Central memory CD4-positive, alpha-beta T cell (primary cell): ENCODE measurements at regions not wholly inside any gene's neighbourhood (a gene's known extent, or its start where the extent isn't known, plus 50 kb on each side); places are given as distances from the start of the nearest gene placed in this dataset.

Experiments
- DNase-seq: peaks from one replicate; pipeline ENCODE4 v3.0.0; 2022

DNA sequence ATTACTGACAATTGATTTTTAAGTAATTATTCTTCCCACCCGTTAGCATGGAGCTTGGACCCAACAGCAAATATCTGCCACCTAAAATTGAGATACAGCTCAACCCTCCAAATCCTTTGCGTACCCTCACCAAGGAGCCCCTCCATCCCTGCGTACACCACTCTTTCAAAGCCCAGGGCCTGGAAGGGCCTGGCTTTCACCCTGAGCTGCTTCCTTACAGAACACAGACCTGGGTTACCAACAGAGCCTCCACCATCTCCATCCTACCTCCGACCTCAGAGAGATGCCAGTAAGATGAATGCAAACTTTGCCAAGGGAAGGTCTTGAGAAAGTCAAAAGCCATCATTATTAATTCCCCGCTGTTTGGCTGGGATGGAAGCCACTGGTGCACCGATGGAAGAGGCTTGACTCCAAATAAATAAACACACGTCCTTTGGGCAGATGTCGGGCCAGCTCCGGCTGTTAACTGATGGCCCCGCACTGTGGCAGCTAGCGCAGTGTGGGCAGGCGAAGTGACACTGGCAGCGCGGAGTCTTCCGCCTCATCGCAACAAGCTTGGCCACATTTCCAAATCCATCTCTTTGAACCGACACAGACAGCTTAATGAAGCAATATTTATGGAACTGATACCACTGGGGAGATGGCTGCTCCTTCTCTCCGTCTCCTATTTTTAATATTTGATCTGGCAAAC is 150.2 kb upstream of the VSTM2B start:
- DNase-seq, result no peak

DNA sequence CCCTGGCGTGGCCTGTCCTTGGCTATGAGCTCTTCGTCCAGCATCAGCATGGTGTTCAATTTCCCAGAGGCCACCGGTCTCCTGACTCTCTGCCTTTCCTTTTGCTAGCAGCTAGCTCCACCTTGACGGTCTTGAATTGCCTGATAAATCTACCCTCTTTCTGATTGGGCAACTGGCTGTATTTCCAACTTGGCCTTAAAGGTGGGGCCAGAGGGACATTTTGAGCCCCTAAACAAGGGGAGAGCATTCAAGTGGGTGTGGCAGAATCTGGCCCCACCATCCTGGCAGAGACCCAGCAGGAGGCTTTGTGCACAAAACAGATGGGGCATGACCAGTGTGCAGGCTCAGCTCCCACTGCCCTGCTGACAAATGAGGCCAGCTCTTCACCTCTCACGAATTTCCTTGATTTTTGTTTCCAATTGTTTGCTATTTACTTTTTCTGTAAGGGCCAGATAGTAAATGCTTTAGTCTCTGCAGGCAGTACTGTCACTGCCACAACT is 148.9 kb upstream of the VSTM2B start:
- no peak for DNase-seq

DNA sequence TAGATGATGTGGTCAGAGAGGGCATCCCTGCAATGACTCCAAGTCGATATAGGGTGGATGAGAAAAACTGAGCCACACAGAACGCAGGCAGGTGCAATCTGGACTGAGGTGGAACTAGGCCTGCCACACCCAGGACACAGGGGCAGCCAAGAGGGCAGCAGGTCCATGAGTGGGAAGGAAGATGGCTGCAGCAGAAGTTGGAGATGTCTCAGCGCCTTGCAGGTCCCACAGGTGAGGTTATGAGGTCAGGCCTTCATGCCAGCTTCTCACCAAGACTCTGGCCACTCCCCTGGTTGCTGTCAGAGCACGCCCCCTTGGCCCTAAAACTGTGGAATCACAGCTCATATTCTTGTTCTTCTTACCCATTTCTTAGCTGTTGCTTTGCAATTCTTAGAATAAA is 147.7 kb upstream of the VSTM2B start:
- no peak for DNase-seq

DNA sequence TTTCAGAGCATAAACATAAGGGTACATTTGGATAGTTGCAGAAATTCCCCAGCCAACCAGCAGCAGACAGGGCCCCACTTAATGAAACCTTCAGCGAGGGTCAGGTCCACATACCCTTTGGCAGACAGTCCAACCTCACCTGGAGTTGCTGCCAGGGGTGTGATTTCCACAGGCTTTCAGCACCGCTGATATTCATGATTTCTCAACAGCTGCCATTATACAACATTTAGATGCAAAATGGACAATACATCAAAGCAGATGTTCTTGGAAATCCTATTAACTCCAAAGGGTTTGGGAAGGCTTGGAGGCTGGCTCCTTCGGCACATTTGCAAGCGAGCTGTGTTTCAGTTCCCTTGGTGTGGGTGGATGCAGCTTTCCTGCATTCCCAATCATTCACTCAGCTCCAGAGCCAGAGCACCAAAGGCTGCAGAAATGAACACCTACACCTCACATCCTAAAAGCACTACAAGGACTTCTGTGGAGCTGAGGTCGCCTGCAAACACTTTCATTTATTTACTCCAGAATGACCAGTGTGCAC is 147.2 kb upstream of the VSTM2B start:
- DNase-seq, result no peak

DNA sequence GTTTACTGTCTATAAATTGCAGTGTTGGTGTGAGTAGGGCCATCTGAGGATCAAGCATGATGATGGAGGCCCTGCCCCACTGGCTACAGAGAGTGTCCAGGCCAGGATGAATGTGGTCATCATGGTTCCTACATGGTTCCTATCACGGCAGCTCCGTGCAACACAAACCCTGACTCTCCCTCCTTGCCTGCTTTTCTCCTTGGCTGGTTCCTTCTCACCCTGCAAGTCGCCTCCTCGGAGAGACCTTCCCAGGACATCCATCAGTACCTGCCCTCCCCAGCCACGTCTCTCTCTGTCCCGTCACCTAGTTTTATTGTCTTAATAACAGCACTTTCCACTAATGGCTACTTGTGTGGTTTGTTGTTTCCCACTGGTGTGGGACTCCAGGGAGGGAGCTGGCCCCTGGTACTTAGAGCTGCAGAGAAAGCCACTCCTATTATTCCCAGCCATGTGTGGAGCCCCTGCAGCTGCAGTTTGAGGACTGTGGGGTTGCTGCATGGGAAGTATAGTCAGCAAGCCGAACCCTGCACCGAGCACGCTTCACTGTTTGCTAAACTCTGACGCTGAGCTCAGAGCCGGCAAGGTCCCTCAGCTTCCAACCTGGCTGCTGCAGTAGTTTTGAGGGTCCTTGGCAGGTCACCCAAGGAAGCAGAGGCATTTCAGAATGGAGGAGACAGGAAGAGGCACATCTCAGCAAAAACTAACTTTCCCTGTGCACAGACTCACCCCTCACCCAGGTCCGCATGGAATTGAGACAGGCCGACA is 146.4 kb upstream of the VSTM2B start:
- DNase-seq, result no peak

DNA sequence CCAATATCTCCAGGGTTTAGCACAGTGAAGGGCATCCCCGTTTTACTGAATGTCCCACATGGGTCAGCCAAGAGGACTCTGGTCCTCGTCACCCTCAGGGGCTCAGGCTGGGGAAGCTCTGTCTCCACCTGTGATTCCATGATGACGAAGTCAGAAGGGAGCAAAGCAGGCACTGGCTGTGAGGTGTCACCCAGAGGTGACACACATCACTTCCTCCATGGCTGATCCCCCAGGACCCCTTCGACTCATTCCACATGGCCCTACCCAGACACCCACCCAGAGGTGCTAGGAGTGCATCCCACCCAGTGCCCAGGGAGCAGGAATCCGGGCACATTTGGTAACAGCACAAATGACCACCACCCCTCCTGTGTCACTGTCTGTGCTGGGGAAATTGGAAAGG is 145.2 kb upstream of the VSTM2B start:
- DNase-seq, result no peak

DNA sequence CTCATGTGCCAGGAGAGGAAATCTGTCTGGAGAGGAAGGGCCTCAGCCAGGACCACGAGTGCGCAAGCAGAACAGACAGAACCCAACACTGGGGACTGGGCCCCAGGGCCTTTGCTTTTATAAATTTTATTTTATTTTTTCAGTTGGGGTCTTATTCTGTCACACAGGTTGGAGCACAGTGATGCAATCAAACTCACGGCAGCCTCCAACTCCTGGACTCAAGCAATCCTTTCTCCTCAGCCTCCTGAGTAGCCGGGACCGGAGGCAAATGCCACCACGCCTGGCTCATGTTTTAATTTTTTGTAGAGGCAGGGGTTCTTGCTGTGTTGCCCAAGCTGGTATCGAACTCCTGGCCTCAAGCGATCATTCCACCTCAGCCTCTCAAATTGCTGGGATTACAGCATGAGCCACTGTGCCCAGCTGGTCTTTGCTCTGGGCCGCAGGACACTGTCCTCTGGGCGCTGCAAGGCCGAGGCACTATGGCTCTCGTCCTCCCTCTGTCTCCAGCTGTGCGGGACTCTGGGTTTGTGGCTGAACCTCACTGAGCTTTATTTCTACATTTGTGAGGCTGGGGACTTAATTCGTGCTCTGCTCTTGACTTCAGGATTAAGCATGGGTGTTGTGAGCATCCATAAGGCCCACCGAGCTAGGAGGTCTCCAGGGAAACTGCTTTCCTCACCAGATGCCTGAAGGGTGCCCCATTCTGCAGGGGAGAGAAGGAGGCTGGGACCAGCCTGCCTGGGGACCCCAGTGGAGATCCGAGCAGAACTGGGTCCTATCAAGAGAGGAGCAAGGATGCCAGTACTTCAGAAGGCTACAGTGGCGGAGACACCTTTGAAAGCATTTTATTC is 144.2 kb upstream of the VSTM2B start:
- DNase-seq, result no peak

DNA sequence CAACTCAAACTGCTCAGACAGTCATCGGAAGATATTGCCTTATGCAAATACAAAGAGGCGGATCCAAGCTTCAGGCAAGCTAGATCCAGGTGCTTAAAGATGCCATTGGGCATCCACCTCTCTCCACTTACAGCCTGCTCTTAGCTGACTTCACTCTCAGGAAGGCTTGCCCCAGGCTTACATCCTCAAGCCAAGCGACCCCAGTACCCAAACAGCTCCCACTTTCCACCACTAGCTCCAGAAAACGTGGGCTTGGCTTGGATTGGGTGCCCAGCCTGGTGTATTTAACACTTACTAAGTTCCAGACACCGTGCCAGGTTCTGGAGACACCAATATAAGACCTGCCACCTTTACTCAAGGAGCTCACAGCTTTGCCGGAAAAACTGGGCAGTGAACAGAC is 142.1 kb upstream of the VSTM2B start:
- DNase-seq, result no peak

DNA sequence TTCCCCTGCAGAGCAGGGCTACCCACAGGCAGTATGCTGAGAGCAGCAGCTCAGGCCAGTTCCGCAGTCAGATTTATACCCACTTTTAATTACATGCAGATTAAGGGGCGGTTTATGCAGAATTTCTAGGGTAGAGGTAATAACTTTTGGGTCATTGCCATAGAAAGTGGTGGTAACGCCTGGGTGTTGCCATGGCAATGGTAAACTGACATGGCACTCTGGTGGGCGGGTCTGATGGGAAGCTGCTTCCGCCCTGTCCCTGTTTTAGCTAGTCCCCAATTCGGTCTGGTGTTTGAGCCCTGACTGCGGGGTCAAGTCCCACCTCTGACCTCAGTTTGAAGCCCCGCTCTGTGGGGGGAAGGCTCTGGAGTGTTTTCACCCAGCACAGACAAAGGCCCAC is 141.1 kb upstream of the VSTM2B start:
- DNase-seq, result no peak

DNA sequence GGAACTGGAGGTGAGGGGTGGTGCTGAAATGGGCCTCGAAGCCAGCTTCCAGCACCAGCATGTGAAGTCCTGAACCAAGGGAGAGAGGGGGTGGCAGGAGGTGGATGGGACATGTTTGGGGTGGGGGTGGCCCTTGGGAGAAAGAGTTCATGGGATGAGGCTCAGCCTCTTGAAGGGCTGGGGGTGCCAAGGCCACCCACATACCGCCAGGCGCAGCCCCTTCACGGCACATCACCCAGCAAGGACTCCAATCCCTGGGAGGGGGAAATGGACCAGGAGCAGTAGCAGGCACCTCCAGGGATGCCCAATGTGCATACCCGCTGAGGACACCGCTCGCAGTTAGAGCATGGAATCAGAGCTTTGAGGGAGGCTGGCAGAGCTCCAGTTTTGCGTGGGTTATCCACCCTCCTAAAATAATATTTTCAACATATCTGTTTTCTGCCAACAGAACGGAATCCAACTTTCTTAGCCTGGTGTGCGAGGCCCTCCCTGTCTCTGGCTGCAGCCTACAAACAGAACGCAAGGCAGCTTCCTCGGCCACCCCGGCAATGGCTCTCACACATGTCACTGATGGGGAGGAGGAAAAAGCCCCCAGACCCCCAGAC is 140.5 kb upstream of the VSTM2B start:
- DNase-seq, result no peak

DNA sequence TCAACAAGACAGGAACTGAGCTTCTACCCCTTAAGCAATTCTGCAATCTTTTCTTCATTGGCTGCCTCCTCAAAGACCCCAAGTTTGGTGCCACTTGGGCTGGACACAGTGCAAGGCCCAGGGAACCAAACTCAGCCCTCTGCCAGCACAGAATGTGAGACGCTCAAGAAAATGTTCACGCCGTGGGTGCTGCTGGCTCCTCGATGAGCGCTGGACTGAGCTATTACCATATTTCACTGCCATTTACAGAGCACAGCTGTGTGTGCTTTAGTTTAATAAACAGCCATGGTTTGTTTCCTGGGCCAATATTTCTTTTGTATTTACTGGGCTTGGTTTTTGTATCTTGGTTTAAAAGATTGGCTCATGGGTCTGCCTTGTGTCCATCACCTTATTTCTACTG is 138.8 kb upstream of the VSTM2B start:
- DNase-seq, result no peak

DNA sequence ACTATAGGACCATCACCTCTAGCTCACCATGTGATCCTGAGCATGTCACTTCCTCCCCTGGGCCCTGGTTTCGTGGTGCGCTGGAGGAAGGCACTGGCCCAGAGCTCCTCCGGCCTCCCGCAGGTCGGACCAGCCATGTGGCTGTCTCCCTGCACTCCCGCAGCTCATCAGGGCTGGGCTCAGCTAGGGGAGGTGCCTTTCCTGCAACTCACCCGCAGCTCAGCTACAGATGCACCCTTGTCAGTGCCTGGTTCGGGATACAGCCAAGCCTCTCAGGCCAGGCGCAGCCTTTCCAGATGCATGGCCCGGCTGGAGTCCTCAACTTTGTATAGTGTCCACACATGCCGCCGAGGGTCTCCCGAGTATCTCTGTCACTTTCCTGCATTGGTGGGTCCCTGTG is 138.2 kb upstream of the VSTM2B start:
- DNase-seq, result no peak

DNA sequence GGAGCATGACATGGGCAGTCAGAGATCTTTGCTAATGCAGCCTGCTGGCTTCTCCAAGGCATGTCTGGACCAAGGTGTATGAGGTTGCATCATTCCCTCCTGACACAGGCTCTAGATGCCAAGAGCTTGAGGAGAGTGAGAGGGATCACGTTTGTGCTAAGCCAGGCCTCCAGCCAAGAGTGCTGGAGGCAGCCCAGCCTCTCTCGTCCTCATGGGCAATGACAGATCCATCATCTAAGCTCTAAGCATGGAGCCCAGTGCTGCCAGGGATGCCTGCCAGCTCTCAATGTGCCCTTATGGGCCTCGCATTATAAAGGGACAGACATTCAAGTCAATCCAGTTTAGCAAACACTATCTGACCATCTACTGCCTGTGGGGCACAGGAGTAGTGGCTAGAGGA is 136.3 kb upstream of the VSTM2B start:
- no peak for DNase-seq

DNA sequence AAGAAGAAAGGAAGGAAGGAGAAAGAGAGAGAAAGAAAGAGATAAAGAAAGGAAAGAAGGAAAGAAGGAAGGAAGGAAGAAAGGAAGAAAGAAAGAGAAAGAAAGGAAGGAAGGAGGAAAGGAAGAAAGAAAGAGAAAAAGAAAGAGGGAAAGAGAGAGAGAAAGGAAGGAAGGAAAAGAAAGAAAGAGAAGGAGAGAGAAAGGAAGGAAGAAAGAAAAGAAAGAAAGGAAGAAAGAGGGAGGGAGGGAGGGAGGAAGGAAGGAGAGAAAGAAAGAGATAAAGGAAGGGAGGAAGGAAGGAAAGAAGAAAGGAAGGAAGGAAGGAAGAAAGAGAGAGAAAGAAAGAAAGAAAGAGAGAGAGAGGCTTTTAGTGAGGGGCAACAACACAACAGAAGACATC is 135.1 kb upstream of the VSTM2B start:
- no peak for DNase-seq

DNA sequence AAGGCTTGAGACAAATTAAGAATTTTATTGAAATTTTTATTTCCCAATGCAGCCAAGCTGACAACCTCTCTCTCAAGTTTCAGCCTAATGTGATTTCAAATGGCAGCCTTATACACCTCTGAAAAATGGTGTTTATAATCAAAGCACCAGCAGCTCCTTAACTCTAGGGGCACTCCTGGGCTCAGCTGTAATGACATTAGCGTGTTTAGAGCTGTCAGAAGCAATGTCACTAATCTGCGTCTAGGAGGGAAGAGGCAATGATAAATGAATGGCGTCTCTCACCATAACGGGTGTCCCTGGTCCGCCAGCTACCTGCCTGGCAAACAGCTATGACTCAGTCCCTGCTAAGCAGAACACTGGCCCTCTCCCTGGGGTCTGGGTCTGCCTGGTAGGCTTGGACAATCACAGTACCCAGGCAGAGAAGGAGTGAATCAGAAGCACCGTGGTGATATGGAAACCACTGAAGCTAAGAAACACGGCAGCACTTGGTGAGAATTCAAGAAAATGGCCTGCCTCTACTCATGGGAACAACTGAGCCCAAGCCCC is 131.8 kb upstream of the VSTM2B start:
- no peak for DNase-seq

DNA sequence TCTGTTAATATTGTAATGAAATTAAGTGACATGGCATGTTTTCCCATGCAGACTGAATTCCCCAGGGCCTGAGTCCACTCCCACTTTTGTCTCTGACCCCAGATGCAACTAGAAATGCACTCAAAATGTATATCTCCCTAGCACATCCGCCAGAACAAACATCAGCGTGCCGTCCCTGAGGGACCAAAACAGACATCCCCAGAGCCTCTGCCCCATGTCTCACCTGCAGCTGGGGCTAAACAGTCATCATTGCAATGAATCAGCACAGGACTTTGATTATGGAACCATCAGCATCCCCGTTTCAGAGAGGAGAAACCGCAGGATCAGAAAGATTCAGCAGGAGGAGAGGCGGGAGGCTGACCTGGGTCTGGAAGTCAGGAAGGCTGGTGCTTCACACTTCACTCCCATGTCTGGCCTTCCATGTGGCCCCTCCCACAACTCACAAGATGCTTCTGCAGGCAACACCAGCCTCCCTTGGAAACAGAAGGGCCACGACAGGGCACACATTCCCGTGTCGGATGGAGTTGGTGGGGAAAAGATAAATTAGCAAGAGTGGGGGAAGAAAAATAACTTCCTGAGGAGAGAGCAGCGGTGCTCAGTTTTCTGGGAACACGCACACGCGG is 130.6 kb upstream of the VSTM2B start:
- DNase-seq, result no peak

DNA sequence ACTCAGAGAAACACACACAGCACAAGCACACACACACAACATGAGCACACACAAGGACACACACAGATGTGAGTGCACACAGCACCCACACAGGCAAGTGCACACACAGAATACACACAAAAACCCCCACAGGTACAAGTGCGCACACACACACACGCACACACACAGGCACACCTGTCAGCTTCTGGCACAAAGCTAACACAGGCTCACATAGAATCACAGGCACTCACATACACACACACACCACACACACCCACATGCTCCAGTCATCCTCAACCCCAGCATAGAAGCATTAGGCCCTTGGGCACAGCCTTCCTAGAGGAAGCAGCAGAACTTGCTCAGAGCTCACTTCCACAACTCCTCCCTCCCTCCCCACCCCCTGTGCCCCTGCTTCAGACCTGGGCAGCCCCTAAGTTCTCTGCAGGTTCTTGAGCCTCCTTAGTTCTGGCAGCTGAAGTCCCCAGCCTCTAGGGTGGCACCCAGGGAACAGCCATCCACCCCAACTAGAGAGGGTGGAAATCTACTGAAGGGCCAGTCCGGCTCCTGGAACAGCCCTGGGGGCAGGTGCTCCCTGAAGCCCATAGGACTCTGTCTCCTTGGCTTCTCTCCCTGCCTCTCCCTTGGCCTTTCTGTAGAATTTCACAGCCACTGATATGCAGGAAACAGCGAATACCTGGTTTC is 129.9 kb upstream of the VSTM2B start:
- DNase-seq, result no peak

DNA sequence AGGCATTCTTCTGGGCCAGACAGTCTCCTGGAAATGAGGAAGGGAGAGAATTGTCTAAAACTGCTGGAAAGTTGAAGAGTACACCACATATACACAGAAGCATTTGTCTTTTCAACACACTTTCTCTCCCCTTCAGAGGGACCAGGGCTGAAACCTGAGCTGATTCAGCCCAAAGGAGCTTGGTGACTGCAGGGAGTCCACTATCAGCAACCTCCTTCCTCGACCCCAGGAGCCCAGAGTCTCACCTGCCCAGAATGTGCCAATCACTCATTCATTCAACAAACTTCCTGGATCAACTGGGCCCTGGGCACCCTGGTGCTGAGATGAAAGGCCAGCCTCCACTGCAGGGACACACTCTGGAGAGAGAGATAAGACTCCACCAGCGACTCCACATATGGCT is 128.9 kb upstream of the VSTM2B start:
- no peak for DNase-seq

DNA sequence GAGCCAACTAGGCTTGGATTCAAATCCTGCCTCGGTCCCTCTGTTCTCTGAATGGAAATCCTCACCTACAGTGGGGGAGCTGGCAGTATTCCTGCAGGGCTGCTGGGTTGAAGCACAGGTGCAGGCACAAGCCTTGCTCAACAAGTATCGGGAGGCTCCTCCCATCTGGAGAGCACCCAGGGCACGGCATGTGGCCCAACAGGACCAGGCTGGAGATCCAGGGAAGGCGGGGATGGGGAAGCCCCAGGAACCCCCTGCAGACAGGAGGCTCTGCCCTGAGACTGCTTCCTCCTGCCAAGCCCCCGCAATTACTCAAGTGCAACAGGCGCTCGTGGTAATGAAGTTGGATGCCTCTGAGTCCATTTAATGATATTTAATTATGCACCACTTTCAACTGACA is 128.0 kb upstream of the VSTM2B start:
- no peak for DNase-seq

DNA sequence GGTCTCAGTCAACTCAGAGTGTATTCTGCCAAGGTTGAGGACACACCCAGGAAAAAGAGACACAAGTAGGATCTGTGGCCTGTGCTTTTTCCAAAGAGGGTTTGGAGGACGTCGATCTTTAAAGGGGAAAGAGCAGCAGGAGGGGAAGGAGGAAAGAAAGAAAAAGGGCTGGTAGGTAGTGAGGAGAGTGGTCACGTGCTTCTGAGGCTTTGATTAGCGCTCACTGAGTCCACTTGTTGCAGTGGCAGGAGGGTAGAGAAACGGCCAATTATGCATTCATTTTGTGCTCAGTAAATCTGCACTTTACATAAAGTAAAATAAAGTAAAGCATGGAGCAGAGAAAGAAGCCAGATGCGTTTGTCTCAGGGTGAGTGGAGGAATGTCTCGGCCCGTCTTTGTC is 126.0 kb upstream of the VSTM2B start:
- no peak for DNase-seq

DNA sequence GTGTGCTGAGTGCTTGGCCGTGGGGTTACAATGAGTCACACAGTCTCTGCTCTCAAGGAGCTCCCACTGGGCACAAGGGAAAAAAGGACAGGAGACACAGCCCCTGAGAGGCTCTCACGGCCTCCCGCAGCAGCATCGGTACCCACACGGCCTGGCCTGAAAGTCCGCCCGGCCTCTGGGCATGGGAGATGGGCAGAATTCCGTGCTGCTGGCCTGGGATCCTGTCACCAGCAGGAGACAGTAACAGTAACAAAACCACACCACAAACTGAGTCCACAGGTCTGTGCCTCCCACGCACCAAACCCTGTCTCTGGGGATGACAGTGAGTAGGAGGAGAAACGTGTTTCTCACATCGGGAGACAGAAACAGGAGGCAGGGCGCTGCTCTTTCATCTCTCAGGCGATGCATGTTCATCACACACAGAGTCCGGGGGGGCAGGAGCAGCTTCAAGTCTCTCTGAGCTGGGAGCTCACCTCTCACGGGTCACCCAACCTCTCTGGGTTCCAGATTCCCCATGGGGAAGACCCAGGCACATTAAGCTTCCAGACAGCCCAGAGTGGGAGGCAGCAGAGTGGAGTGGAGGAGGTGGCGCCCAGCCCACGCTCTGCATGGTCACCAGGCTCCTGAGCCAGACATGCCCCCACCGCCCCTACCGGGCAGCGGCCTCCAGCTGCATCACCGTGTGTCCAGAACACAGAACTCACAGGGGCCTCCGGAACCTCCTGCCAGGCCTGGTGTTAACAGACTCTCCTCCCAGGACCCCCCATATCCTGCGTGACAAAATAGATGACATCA is 124.7 kb upstream of the VSTM2B start:
- DNase-seq, result no peak
